G401.6 (cell line): ENCODE measurements at regions not wholly inside any gene's neighbourhood (a gene's known extent, or its start where the extent isn't known, plus 50 kb on each side); places are given as distances from the start of the nearest gene placed in this dataset.

ENCODE experiments used
- FAIRE-seq: peaks from 2 replicates; lab custom pipeline; 2012; peaks lifted over from hg19 to GRCh38; lab: Jason Lieb, UNC

GRCh38 chr18:40939656-40940515, 1015.1 kb upstream of the PIK3C3 start:
- FAIRE-seq: no peak

- FAIRE-seq: no peak
Measured at GRCh38 chr18:40938615-40939014, 1016.4 kb upstream of the PIK3C3 start.

GRCh38 chr18:40937386-40937785, 1017.6 kb upstream of the PIK3C3 start:
- no peak for FAIRE-seq

DNA sequence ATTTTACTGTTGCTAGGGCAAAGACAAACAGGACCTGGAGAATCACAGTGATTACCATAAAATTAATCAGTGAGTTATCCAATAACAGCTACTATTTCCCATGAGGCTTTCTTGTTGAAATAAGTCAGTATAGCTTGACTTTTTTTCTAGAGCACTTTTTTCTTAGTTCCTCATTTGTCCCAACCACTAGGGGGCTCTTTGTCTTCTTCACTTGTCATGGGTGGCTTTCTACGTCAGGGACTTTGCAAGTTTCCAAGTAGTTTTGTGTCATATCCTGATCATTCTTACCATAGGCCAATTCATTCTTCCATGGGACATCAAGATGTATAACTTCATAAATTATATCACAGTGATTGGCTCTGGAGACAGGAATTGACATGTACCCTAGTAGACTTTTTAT, 1019.6 kb upstream of the PIK3C3 start:
- FAIRE-seq: no peak

DNA sequence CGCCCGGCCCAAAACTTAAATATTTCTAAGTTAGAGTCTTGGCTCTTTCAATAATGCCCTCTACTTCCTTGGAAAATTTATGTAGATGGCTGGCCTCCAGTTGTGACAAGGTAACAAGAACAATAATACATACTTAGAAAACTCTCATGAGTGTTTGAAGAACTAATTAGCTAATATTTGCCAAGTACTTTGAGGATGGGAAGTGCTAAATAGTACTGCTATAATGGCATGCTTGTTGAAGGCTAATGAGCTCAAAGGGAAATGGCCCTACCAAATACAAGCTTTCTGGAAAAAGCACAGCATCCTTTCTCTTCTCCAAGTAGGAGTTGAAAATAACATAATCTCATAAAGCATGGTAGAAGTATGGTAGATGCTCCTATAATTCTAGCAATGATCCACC, 1022.2 kb upstream of the PIK3C3 start:
- FAIRE-seq: no peak

DNA sequence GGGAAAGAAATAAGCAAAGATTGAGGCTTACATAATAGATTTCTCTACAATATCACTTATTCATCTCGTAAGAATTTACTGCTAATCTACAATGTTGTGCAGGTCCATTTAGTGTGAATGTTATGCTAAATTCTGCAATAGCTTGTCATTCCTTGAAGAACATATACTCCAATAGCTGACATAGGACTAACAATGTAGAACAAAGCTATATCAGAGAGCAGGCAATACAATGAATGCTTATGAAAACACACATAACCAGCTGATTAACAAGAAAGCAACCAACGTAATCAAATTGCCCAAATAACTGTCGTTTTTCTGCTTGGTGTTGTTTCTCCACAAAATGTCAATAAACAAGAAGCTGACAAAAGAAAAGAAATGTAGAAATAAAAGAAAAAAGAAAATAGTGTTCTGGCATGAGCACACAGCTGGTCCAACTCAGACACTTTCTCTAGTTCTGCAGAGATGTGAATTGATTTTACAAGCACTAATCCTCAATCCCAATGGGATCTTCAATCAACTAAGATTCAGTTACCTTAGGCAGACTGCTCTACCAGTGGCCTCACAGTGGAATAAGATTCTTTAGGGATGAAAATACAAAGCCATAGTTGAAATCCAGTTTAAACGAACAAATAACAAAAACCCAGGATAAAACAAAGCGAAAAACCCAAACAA, 1024.7 kb upstream of the PIK3C3 start:
- FAIRE-seq: no peak

DNA sequence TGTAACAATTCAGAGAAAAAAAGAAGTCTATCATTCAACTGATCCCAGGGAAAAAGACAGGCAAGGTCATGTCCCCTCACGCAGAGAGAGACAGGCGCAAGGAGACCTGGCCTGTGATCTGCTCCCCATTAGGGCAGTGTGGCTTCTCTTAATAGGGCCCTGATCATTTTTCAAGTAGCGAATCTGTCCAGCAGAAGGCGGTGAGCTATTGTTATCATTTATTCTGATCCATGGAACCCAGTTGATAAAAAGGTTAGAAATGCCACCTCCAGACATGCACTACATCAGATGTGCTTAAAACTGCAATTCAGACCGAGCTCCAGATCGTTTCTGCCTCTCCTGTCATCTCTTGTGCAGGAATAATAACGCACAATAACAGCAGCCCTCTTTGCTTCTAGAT, 1025.6 kb upstream of the PIK3C3 start:
- no peak for FAIRE-seq

DNA sequence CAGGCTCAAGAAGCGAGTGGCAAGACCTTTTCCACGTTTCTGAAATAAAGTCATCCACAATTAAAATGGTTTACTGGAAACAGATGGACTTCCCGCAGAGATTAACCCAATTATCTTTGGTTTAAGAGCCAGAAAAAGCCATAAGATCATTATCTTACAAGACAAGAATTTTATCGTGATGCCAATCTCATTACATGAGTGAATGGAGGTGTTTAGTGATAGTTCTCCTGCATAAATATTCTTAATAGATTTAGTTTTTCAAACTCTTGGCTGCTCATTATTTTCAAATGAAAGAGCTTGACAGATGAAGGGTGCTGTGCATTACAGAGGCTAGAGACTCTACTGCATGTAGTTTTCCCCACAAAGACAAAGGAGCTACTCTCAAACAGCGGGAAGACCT, 1028.4 kb upstream of the PIK3C3 start:
- FAIRE-seq: no peak

GRCh38 chr18:40925071-40925541, 1029.9 kb upstream of the PIK3C3 start:
- no peak for FAIRE-seq

GRCh38 chr18:40921845-40922629, 1033.0 kb upstream of the PIK3C3 start:
- no peak for FAIRE-seq

GRCh38 chr18:40917056-40917455, 1038.0 kb upstream of the PIK3C3 start:
- no peak for FAIRE-seq

GRCh38 chr18:40915724-40916123, 1039.3 kb upstream of the PIK3C3 start:
- FAIRE-seq: no peak

GRCh38 chr18:40911582-40912254, 1043.3 kb upstream of the PIK3C3 start:
- FAIRE-seq: no peak

DNA sequence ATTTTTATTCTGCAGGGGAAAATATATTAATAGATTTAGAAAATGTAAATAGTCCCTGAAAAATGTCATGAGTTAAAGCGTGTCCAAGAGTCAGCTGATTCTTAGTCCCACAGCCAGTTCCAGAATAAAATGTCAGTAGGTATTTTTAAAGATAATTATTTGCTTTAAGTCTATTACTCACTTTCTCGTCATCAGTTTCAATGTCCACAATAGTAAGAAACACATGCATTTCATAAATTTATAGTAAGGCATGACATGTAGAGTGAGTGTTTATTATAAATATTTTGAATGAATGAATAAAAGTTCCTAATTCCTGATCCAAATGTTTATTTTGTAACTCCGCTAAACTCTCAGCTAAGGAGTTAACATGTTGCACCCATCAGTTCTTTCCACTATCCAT, 1044.0 kb upstream of the PIK3C3 start:
- FAIRE-seq: no peak

GRCh38 chr18:40907842-40908241, 1047.2 kb upstream of the PIK3C3 start:
- no peak for FAIRE-seq

GRCh38 chr18:40904295-40904694, 1050.7 kb upstream of the PIK3C3 start:
- FAIRE-seq: no peak

DNA sequence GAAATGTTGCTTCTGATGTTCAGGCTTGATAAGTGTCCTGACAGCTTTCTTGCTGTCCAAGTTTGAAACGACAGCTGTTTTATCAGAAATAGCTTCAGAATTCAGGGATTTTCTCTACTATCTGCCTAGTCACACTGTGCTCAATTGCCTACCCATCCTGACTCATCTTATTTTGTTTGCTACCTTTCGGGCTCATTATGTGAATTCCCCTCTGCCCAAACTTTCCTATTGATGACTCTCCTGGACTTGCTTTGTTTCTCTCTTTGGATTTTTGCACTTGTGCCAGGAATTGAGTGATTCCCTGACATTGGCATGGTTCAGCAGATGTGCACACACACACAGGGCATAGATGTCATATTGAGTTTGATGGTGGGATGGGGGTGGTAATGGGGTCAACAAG, 1052.6 kb upstream of the PIK3C3 start:
- no peak for FAIRE-seq

DNA sequence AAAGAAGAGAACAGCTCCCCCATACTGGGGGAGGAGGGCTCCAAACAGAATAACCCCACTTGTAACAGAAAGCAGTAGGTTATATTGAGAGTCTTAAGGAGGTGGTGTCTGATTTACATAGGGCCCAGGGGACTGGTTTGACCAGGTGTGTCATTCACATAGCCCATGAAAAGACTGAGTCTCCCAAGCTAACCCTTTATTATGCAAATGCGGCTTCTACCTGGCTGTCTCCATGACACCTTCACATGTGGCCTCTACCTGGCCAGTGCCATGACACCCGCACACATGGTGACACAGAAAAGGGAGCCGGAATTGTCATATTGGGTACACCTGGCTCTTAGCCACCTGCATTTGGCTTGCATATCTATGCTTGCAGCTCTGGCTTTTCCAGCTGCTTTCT, 1057.2 kb upstream of the PIK3C3 start:
- no peak for FAIRE-seq

DNA sequence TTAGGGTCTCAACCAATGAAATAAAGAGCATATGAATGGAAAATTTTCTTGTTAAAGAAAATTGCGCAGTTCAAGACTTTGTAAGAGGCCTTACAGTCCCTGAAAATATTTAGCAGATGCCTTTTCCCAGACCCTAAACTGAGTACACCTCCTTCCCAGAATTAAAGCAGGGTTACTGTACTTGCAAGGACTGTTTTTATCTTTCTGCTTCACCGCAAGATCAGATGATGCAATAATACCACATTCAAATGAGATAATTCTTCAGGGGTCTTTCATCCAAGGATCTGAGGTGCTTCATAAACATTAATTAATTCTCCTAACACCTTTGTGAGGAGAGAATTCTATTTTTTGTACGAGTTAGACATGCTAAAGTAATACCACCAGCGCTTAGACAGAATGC, 1071.8 kb upstream of the PIK3C3 start:
- no peak for FAIRE-seq

GRCh38 chr18:40882468-40882867, 1072.6 kb upstream of the PIK3C3 start:
- no peak for FAIRE-seq

- FAIRE-seq: no peak
Measured at GRCh38 chr18:40878371-40878770, 1076.7 kb upstream of the PIK3C3 start.

GRCh38 chr18:40877096-40877495, 1077.9 kb upstream of the PIK3C3 start:
- FAIRE-seq: no peak
